ENCODE measurements at regions not wholly inside any gene's neighbourhood (a gene's known extent, or its start where the extent isn't known, plus 50 kb on each side); places are given as distances from the start of the nearest gene placed in this dataset.

DNA sequence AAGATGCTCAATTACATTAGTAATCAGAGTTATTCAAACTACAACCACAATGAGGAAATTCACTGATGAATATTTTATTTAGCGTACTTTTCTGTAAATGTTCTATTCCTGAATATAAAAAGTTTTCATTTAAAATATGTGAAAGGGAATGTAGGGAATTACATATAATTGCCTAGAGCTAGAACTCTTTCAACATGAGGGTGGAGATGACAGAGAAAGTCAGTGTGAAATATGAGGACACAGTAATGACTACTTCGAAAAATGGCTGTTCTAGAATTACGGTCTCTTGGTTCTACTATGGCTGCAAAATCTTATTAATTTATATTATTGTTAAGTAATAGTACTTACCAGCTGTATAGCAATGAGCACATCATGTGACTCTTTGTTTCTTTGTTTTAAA lies 1647.4 kb upstream of the PIK3C3 start:
- TF ChIP-seq, protein P1, sequence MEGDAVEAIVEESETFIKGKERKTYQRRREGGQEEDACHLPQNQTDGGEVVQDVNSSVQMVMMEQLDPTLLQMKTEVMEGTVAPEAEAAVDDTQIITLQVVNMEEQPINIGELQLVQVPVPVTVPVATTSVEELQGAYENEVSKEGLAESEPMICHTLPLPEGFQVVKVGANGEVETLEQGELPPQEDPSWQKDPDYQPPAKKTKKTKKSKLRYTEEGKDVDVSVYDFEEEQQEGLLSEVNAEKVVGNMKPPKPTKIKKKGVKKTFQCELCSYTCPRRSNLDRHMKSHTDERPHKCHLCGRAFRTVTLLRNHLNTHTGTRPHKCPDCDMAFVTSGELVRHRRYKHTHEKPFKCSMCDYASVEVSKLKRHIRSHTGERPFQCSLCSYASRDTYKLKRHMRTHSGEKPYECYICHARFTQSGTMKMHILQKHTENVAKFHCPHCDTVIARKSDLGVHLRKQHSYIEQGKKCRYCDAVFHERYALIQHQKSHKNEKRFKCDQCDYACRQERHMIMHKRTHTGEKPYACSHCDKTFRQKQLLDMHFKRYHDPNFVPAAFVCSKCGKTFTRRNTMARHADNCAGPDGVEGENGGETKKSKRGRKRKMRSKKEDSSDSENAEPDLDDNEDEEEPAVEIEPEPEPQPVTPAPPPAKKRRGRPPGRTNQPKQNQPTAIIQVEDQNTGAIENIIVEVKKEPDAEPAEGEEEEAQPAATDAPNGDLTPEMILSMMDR (IDR thresholded peaks at IDR 0.05), result no peak
- TF ChIP-seq POLR2A (IDR thresholded peaks at IDR 0.05), result no peak

Measured in testis (tissue), 2 donors.